DMS53 treated with DMSO at 0.1 percent for 48 hours (cell line): ENCODE measurements at regions not wholly inside any gene's neighbourhood (a gene's known extent, or its start where the extent isn't known, plus 50 kb on each side); places are given as distances from the start of the nearest gene placed in this dataset.

ENCODE experiments used
- DNase-seq: peaks from one replicate; lab custom pipeline; 2025; ENCODE audit not compliant: unreplicated experiment; lab: John Stamatoyannopoulos, UW

- DNase-seq, result no peak
Measured at GRCh38 chr2:121120411-121120810, 164.6 kb downstream of the TFCP2L1 start.

DNA sequence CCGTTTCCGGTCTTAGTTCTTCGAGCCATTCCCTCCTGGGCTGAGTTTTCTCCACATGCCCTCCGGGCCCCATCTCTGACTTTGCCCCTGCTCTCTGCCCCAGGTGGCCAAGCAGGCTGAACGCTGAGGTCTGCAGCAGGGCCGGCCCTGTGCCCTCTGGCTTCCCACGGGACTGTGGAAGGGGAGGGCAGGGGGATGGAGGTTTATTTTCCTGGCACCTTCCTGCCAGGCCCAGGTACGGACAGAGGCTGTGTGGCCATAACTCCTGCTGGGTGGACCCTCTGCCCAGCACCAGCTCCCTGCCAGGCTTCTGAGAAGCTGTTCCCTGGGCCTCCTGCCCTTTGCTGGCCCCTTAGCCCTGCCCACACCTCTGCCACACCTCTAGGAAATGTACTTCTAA lies 164.0 kb downstream of the TFCP2L1 start:
- no peak for DNase-seq

DNA sequence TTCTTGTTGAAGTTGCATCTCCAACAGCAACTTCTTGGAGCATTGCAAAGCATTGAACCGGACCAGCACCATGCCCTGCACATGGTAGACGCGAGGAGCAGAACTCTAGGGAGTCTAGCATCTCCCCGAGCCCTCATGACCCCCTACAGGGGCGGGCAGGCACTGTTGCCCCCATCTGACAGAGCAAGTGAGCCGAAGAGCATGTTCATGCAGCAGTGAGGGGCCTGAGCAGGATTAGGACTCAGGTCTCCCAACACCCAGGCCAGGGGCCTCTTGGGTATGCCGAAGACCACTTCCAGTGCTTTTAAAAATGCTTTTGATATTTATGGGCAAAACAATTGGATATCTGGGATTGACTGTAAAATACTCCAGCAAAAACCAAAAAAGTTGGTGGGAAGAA lies 163.3 kb downstream of the TFCP2L1 start:
- DNase-seq, result no peak

DNA sequence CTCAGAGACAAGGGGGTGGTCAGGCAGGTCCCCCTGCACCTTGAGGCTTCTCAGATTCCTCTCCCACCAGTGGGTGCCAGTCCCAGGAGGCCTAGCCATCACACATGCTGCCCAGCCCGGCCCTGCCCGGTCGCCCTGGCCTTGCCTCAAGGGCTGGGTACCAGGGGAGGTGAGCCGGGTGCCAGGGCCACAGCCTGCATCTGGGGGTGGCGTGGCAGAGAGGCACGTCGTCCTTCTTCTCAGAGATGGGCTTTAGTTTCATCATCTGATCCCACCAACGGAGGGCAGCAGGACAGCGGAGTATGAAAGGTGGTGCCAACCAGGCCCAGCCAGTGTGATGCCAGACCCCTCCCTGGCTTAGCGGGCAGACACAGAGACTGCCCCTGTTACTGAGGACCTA lies 161.7 kb downstream of the TFCP2L1 start:
- DNase-seq, result no peak

DNA sequence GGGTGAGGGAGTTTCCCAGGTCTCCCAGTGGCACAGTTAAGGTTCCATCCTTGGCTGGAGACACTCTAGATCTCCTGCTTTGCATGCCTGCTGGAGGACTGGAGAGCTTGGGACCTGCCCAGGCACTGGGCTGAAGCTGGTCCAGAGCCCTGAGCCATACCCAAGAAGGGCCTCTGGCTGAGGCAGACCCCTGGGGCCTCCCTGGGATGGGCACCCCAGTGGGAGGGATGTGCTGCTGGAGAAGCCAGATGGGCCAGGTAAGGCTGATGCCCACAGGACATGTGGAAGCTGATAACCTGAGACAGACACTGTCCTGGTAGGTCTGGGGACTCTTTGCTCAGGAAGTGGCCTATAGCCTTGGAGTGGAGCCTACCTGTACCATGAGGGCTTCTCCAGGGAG lies 160.7 kb downstream of the TFCP2L1 start:
- DNase-seq, result no peak

GRCh38 chr2:121125350-121125749 lies 159.7 kb downstream of the TFCP2L1 start:
- DNase-seq, result no peak

DNA sequence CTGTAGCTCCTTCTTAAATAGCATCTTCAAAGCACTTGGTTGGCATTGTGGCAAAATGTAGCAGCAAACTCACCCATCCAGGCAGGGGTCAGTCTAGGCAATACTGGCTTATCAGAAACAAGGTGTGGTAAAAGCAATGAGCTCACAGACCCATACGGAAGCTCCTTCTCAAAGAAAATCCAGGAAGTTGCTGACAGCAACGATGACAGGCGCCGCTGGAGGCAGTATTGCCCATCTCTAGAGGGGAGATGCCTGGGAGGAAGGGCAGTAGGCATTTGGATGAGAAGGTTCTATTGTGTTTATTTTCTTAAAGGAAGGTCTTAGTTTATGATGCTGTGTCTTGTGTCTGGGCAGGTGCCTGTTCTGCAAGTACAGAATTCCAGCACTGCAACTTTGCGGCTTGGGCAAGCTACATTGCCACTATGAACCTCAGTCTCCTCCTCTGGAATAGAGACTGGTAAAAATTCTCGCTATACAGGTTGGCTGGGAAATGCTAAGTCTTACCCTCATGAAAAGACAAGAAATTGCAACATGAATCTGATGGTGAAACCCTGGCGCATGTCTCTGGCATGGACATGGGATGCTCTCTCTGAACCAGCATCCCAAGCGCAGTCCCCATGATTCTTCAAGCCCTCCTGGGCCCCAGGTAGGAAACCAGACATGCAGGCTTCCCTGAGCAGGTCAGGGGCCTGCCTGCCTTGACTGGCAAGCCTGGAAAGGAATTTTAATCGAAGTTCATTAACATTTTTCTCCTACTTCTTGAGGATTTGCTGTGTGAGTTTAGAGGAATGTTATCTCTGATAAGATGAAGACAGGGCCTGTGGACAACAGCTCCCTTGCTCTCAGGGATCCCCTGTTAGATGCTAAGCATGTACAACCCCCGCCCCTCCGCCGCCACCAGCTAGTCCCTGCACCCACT lies 156.0 kb downstream of the TFCP2L1 start:
- DNase-seq, result peak; percentile 87

GRCh38 chr2:121129692-121130091 lies 155.3 kb downstream of the TFCP2L1 start:
- no peak for DNase-seq

DNA sequence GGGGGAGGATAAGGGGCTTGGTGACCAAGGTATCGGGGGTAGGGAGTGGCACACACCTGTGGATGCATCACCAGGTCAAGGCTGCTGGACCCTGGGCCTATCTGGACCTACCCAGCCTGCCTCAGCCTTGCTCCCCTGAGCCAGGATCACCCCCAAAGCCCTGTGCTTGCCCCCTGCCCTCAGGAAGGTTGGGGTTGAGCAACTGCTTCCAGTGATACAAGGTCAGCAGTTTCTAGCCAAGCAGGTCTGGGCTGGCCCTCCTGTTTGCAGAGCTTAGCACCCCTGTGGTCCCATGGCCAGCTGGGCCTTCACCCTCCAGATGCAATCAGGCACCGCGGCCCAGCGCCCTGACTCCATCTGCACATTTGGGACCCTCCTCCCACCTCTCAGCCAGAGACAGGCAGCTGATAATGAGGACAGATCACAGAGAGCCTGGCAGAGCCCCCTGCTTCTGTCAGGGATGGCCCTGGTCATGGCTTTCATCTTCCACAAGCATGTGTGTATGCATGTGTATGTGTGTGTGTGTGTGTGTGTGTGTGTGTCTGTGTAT lies 154.6 kb downstream of the TFCP2L1 start:
- no peak for DNase-seq

DNA sequence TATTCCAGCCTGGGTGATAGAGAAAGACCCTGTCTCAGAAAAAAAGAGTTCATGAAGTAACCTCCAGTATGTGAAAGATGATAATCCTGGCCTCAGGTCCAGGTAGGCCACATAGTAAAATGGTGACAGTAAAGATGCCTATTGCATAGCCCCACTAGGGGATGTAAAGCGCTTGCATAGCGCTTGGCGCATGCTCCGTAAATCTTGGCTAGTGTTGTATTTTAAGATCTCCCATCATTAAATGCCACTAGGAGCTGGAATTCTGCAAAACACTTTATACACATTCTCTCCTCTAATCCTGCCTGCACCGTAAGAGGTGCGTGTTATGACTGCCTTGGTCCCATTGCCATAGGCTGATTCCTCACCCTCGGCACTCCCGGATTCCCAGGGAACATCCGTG lies 153.6 kb downstream of the TFCP2L1 start:
- no peak for DNase-seq

DNA sequence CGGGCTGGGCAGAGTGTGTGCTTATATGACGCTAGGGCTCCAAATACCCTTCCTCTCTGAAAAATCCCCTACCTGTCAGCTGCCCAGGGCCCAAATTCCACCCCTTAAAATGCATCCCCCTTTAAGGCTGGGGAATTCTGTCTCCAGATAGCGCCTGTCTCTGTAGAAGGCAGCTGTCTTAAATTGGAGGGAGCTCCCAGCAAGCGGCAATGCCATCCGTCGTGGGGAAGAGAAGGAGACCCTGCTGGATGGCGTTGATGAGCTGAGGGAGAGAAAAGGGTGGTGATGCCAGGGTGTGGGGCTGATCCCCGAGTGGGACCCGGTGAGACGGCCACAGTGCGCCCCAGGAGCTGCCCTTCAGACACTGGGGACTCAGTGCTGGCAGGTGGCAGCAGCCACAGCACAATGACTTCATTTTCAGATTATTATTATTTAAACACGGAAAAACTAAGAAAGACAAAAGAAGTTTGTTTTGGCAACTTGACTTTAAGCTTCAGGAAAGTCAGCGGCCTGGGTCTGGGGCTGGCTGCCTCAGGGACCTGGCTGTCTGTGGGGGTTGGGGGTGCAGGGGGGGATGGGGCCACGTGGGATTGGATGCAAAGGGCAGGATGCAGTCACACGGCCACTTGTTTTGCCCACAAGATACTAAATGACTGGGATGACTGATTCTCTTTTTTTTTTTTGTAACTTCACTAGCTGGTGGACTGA lies 152.8 kb downstream of the TFCP2L1 start:
- no peak for DNase-seq

GRCh38 chr2:121132762-121133107 lies 152.3 kb downstream of the TFCP2L1 start:
- no peak for DNase-seq

DNA sequence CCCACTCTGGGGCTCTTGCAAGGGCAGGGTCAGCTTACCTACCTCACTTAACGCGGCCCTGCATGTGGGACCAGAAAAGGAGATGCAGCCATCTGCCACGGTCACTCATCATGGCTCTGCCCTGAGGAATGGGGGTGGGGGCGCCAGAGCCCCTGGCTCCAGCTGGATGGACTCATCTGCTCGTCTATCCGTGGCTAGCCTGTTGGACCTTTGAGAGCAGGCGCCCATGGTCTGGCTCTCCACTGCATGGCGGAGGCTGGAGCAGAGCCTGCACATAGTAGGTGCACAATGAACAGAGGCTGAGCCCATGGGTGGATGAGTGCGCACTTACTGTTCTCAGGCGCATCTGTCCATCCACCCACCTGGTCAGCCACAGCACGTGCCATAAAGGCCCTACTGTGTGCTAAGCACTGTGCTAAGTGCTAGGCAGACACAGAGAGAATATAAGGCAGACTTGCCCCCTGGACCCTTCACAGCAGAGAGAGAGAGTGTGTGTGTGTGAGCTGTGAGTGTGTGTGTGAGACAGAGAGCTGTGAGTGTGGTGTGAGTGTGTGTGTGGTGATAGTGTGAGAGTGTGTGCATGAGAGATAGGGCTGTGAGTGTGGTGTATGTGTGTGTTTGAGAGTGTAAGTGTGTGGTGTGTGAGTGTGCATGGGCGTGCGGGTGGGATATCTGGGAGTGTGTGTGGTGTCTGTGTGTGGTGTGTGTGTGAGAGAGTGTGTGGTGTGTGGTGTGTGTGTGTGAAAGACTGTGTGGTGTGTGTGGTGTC lies 151.3 kb downstream of the TFCP2L1 start:
- DNase-seq, result no peak

DNA sequence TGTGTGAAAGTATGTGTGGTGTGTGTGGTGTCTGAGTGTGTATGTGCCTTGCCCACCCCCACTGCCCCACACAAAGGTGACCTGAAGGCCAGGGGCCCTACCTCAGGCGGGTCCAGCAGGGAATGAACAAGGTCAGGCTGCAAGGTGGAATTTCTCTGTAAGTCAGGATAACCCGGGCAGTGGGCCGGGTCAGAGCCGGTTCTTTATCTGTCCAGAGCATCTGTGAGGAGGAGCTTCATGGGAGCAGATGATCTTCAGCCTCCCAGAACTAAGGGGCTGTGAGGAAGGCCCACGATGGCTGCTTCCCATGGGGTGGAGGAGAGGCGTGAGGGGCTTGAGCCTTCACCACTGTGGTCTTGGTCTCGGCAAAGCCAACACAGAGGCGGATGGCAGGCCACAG lies 150.3 kb downstream of the TFCP2L1 start:
- no peak for DNase-seq

DNA sequence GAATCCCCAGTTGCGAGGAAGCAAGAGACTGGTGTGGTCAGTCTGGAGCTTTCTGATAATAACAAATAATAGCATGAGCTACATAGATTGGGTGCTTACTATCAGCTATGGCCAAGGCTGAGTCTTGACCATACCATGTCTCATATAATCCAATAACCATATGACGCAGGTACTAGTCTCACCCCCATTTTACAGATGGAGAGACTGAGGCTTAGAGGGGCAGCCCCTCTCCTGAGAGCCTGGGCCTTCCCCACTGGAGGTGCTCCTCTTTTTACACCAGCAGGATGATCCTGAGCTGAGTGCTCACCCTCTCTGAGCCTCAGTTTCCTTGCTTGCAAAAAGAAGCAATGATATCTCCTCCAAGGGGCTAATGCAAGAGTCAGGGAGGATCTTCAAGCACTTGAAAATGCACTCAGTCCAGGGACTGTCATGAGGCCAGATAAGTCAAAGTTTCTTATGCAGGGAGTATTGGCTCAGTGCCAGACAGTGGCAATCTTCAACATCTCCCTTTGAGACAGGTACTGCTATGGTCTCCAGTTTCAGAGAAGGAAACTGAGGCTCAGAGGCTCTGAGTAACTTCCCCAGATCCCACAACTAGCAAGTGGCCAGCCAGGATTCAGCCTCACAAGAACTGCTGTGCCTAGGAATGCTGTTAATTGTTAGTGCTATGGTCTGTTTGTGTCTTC lies 149.7 kb downstream of the TFCP2L1 start:
- no peak for DNase-seq

DNA sequence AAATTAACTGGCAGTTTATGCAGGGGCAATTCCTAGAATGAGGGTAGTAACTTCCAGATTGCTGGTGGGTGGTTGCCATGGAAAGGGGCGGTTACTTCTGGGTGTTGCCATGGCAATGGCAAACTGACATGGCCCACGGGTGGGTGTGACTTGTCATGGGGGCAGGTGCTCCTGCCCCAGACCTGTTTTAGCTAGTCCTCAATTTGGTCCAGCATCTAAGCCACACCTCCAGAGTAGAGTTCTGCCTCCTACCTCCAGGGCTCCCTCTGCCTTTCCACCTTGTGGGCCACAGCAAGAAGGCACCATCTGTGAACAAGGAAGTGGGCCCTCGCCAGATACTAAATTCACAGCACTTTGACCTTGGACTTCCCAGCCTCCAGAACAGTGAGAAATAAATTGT lies 148.7 kb downstream of the TFCP2L1 start:
- DNase-seq, result no peak

GRCh38 chr2:121137571-121137970 lies 147.4 kb downstream of the TFCP2L1 start:
- DNase-seq, result no peak

- no peak for DNase-seq
Measured at GRCh38 chr2:121140734-121141133, 144.3 kb downstream of the TFCP2L1 start.

DNA sequence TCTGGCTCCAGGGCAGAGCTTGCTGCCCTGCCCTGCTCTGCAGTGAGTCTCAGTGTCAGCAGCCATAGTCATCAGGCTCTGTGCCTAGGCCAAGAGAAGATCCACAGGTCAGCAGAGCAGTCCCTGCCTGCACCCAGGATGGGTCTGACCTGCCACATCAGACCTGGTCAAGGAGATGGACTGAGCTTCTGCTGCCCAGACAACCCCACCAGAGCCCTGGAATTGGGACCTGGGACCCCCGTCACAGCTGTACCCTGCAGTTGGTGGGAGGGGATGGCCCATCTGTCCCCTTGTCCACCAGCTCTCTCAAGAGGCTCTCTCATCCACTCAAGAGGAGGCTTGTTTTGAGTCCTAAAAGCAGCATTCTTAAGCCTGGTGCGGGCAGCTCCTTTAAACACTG lies 142.6 kb downstream of the TFCP2L1 start:
- no peak for DNase-seq

GRCh38 chr2:121144111-121144510 lies 140.9 kb downstream of the TFCP2L1 start:
- no peak for DNase-seq

- no peak for DNase-seq
Measured at GRCh38 chr2:121146630-121147029, 138.4 kb downstream of the TFCP2L1 start.
